A673 (cell line): ENCODE measurements at regions not wholly inside any gene's neighbourhood (a gene's known extent, or its start where the extent isn't known, plus 50 kb on each side); places are given as distances from the start of the nearest gene placed in this dataset.

Experiments
- CTCF ChIP-seq: fragments of 300-800, 200-600 bp; sonication (generic); conservative IDR thresholded peaks from 2 replicates; pipeline ENCODE4 v1.5.1; 2017; ENCODE audit warnings: low read depth, mild to moderate bottlenecking, antibody characterized with exemption, low read length, moderate library complexity, mixed read lengths
- EZH2 ChIP-seq: fragments of 200-600 bp; sonication (generic); IDR thresholded peaks from 2 replicates; pipeline ENCODE4 v1.6.1; 2017; ENCODE audit warnings: borderline replicate concordance, low read depth, mild to moderate bottlenecking, mixed read lengths, antibody characterized with exemption, low read length; ENCODE audit not compliant: poor library complexity, severe bottlenecking

GRCh38 chr16:63921737-63922295 lies 1200.0 kb downstream of the CDH11 start:
- TF ChIP-seq CTCF: no peak
- no peak for TF ChIP-seq EZH2
